ENCODE measurements at regions not wholly inside any gene's neighbourhood (a gene's known extent, or its start where the extent isn't known, plus 50 kb on each side); places are given as distances from the start of the nearest gene placed in this dataset.
"Not testable (repeated sequence)": the region's sequence is repeated elsewhere in the genome, so short reads cannot be mapped to it uniquely, and the experiment has no call there.

- DNase-seq (no peak), ATAC-seq (no peak)
Measured at GRCh38 chr10:78591066-78591465, 477.7 kb upstream of the ZMIZ1 start.

GRCh38 chr10:78594559-78595268 is 474.1 kb upstream of the ZMIZ1 start:
- DNase-seq: no peak
- ATAC-seq: no peak

- ATAC-seq: no peak
- no peak for DNase-seq
Measured at GRCh38 chr10:78595269-78595619, 473.5 kb upstream of the ZMIZ1 start.

GRCh38 chr10:78596556-78596955 is 472.2 kb upstream of the ZMIZ1 start:
- ATAC-seq (no peak), DNase-seq (no peak)

GRCh38 chr10:78597796-78598555 is 470.8 kb upstream of the ZMIZ1 start:
- ATAC-seq (no peak), DNase-seq (no peak)

GRCh38 chr10:78599122-78599853 is 469.5 kb upstream of the ZMIZ1 start:
- DNase-seq (no peak), ATAC-seq (no peak)

GRCh38 chr10:78600121-78600665 is 468.6 kb upstream of the ZMIZ1 start:
- DNase-seq: no peak

GRCh38 chr10:78600740-78601139 is 468.0 kb upstream of the ZMIZ1 start:
- DNase-seq (no peak), ATAC-seq (no peak)

More at GRCh38 chr10:78600121-78600665, 468.6 kb upstream of the ZMIZ1 start:
- no peak for ATAC-seq

GRCh38 chr10:78602201-78602932 is 466.4 kb upstream of the ZMIZ1 start:
- ATAC-seq: peak; percentile 70

GRCh38 chr10:78604286-78604685 is 464.5 kb upstream of the ZMIZ1 start:
- ATAC-seq (no peak), DNase-seq (no peak)

More at GRCh38 chr10:78602201-78602932, 466.4 kb upstream of the ZMIZ1 start:
- DNase-seq: peak; percentile 52

GRCh38 chr10:78604721-78605120 is 464.0 kb upstream of the ZMIZ1 start:
- DNase-seq: no peak
- ATAC-seq: no peak

- DNase-seq: no peak
Measured at GRCh38 chr10:78605800-78606350, 462.9 kb upstream of the ZMIZ1 start.

GRCh38 chr10:78606766-78607165 is 462.0 kb upstream of the ZMIZ1 start:
- not testable (repeated sequence) for ATAC-seq, DNase-seq

More at GRCh38 chr10:78605800-78606350, 462.9 kb upstream of the ZMIZ1 start:
- peak; percentile 44 for ATAC-seq

- DNase-seq: no peak
- no peak for ATAC-seq
Measured at GRCh38 chr10:78609976-78610375, 458.8 kb upstream of the ZMIZ1 start.

GRCh38 chr10:78613132-78613531 is 455.6 kb upstream of the ZMIZ1 start:
- no peak for DNase-seq
- no peak for ATAC-seq

- DNase-seq: no peak
- ATAC-seq: no peak
Measured at GRCh38 chr10:78614267-78614666, 454.5 kb upstream of the ZMIZ1 start.

- DNase-seq (no peak), ATAC-seq (no peak)
Measured at GRCh38 chr10:78614744-78615143, 454.0 kb upstream of the ZMIZ1 start.

- ATAC-seq (no peak), DNase-seq (no peak)
Measured at GRCh38 chr10:78616125-78616695, 452.6 kb upstream of the ZMIZ1 start.

GRCh38 chr10:78617115-78617514 is 451.7 kb upstream of the ZMIZ1 start:
- ATAC-seq (no peak), DNase-seq (no peak)

GRCh38 chr10:78617631-78618030 is 451.1 kb upstream of the ZMIZ1 start:
- no peak for ATAC-seq
- no peak for DNase-seq

- ATAC-seq: no peak
Measured at GRCh38 chr10:78618050-78618449, 450.7 kb upstream of the ZMIZ1 start.

More at GRCh38 chr10:78618050-78618449, 450.7 kb upstream of the ZMIZ1 start:
- no peak for DNase-seq
